A673 (cell line): ENCODE measurements at regions not wholly inside any gene's neighbourhood (a gene's known extent, or its start where the extent isn't known, plus 50 kb on each side); places are given as distances from the start of the nearest gene placed in this dataset.

ENCODE experiments used
- BruUV-seq: library from RNA; stranded (reverse); fragments of 400-500 nt; replicated peaks from 2 replicates; lab custom pipeline; 2021; lab: Mats Ljungman, UMichigan
- CTCF ChIA-PET: fragments of 300-600 bp; sonication (Branson Sonifier 250); formaldehyde crosslinking; loops from one replicate; lab custom pipeline; 2022; ENCODE audit warnings: antibody characterized with exemption; lab: Charles Lee
- POLR2A ChIA-PET: fragments of 300-600 bp; sonication (Branson Sonifier 250); formaldehyde crosslinking; loops from one replicate; lab custom pipeline; 2022; ENCODE audit warnings: antibody characterized with exemption; ENCODE audit not compliant: low non-redundant PET; lab: Charles Lee
- DNase-seq: peaks from one replicate; pipeline ENCODE4 v3.0.0-alpha.2; 2015; ENCODE audit warnings: low spot score
- H3K27ac ChIP-seq: fragments of 200-600 bp; sonication (generic); 2 replicates; pipeline ENCODE4 v1.5.1; 2016; ENCODE audit warnings: mixed run types, low read depth, mild to moderate bottlenecking, mixed read lengths, antibody characterized with exemption, low read length; ENCODE audit not compliant: poor library complexity, severe bottlenecking
- H3K27me3 ChIP-seq: fragments of 200-600 bp; sonication (generic); replicated peaks from 2 replicates; pipeline ENCODE4 v1.6.1; 2017; ENCODE audit warnings: mixed run types, low read depth, mild to moderate bottlenecking, mixed read lengths, antibody characterized with exemption, low read length; ENCODE audit not compliant: insufficient read depth, poor library complexity
- H3K36me3 ChIP-seq: fragments of 200-600 bp; sonication (generic); 2 replicates; pipeline ENCODE4 v1.6.1; 2016; ENCODE audit warnings: mixed run types, mild to moderate bottlenecking, mixed read lengths, antibody characterized with exemption, low read length; ENCODE audit not compliant: insufficient read depth, poor library complexity, severe bottlenecking
- H3K4me1 ChIP-seq: fragments of 200-600 bp; sonication (generic); 2 replicates; pipeline ENCODE4 v1.6.1; 2017; ENCODE audit warnings: mixed run types, mild to moderate bottlenecking, mixed read lengths, antibody characterized with exemption, low read length; ENCODE audit not compliant: insufficient read depth, poor library complexity, severe bottlenecking
- H3K4me3 ChIP-seq: fragments of 200-600 bp; sonication (generic); 2 replicates; pipeline ENCODE4 v1.5.1; 2016; ENCODE audit warnings: low read depth, mixed run types, mild to moderate bottlenecking, mixed read lengths, low read length; ENCODE audit not compliant: poor library complexity, severe bottlenecking
- H3K9me3 ChIP-seq: fragments of 200-600 bp; sonication (generic); 2 replicates; pipeline ENCODE4 v1.6.1; 2016; ENCODE audit warnings: mixed run types, low read depth, mild to moderate bottlenecking, mixed read lengths, antibody characterized with exemption, low read length; ENCODE audit not compliant: poor library complexity, severe bottlenecking
- EZH2 ChIP-seq: fragments of 200-600 bp; sonication (generic); IDR thresholded peaks from 2 replicates; pipeline ENCODE4 v1.6.1; 2017; ENCODE audit warnings: borderline replicate concordance, low read depth, mild to moderate bottlenecking, mixed read lengths, antibody characterized with exemption, low read length; ENCODE audit not compliant: poor library complexity, severe bottlenecking
- intact Hi-C: fragments of 100-400 bp; cut with micrococcal nuclease; formaldehyde crosslinking; loops from one replicate; pipeline ENCODE4 v1.10.0; 2022; ENCODE audit not compliant: unreplicated experiment
- TF ChIP-seq, protein P1 (sequence below): fragments of 300-800, 200-600 bp; sonication (generic); conservative IDR thresholded peaks from 2 replicates; pipeline ENCODE4 v1.5.1; 2017; ENCODE audit warnings: low read depth, mild to moderate bottlenecking, antibody characterized with exemption, low read length, moderate library complexity, mixed read lengths

DNA sequence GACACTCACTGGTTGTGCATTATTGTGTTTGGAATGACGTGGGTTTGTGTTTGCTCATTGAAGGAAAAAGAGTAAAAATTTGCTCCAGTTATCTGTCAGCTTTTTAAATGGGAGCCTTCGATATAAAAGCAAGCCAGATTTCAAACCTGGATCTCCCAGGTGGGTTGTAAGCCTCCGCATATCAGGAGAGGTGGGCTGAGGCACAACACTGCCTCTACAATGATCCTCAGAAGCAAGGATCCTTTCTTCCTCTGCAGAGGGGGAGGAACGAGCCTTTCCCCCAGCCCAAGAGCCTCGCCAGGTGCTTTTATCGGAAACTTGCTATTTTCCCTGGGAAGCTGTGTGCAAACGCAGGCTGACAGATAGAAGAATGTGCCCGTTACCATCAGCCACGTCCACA, 331.0 kb upstream of the MGMT start:
- intact Hi-C loops, result no loop called here
- Histone ChIP-seq H3K36me3 (no peaks in the 10 kb centered on the region), H3K4me3 (no peak overlapping the region), H3K9me3 (no peaks in the 10 kb centered on the region), H3K27ac (no peak overlapping the region), H3K4me1 (peaks cover 51% of the 10 kb centered on the region), H3K27me3 (no peaks in the 10 kb centered on the region)
- no TSS peak for BruUV-seq
- no peak for DNase-seq
- TF ChIP-seq EZH2, result no peak
- TF ChIP-seq, protein P1, sequence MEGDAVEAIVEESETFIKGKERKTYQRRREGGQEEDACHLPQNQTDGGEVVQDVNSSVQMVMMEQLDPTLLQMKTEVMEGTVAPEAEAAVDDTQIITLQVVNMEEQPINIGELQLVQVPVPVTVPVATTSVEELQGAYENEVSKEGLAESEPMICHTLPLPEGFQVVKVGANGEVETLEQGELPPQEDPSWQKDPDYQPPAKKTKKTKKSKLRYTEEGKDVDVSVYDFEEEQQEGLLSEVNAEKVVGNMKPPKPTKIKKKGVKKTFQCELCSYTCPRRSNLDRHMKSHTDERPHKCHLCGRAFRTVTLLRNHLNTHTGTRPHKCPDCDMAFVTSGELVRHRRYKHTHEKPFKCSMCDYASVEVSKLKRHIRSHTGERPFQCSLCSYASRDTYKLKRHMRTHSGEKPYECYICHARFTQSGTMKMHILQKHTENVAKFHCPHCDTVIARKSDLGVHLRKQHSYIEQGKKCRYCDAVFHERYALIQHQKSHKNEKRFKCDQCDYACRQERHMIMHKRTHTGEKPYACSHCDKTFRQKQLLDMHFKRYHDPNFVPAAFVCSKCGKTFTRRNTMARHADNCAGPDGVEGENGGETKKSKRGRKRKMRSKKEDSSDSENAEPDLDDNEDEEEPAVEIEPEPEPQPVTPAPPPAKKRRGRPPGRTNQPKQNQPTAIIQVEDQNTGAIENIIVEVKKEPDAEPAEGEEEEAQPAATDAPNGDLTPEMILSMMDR, result no peak
- CTCF ChIA-PET, result no interaction called here
- POLR2A ChIA-PET, result no interaction called here

DNA sequence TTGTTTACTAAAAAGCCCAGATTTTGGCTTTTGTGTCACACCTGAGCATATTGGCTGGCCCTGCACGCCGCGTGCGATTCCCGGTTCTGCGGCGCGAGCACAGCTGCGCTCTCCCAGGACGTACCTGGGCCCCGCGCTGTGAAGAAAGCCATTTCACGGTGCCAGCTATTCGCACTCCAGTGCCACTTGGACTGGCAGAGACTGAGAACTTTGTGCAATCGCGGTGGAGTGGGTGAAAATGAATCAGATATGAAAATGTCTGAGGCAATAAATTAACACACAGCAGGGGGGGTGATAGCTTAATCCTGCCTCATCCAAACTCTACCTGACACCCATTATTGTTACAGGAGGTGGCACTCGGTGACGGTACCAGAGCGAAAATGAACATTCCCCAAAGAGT, 330.1 kb upstream of the MGMT start:
- Histone ChIP-seq H3K27me3 (no peaks in the 10 kb centered on the region), H3K4me3 (no peak overlapping the region), H3K27ac (no peak overlapping the region), H3K36me3 (no peaks in the 10 kb centered on the region), H3K4me1 (peaks cover 59% of the 10 kb centered on the region), H3K9me3 (no peaks in the 10 kb centered on the region)
- ChIA-PET CTCF (no interaction called here), POLR2A (no interaction called here)
- no TSS peak for BruUV-seq
- no peak for DNase-seq
- intact Hi-C loops, result no loop called here
- TF ChIP-seq, protein P1, result no peak
- no peak for TF ChIP-seq EZH2

DNA sequence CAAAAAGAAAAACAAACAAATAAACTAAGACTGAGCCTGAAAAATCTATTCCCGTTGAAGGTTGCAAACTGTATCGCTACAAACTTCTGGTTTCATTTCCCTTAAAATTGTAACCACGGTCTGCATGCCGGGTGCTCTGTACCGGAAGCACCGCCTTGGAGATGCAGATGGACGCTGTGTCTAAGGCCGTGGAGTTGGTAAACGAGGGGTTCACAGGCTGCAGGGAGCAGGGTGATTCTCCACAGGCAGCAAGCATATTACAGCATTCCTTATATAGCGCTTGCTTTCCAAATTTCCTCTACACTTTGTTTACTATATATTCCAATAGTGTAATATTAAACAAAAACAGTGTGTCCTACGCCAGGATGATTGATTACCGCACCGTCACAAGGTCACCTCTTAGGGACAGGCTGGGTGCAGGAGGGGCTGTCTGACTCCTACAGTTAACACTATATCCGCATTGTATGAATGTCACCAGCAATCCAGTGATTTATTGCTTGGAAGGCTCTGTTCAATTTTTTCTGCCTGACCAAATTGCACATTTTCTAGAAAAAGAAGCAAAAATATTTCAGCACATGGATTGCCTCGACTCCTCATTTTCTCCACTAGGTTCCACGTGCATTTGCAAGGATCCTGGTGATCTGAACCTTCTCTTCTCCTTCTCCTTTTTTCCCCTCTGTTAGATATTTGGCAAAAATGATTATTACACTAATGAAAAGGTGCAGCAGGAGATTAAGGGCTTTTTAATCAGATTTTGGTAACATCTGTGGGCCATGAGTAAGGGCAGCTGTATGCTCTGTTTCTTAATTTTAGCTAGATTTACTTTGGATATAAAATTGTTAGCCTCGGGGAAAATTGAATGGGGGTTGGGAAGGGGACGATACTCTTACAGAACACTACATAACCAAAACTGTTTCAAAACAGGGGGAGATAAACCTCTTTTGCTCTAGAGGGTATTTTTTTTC, 325.8 kb upstream of the MGMT start:
- H3K4me3 ChIP-seq, result no peak overlapping the region
- TF ChIP-seq, protein P1, result no peak
- TF ChIP-seq EZH2, result no peak
- DNase-seq, result no peak
- peak overlapping the region; percentile 11 for H3K27ac ChIP-seq
- POLR2A ChIA-PET, result no interaction called here
- H3K36me3 ChIP-seq, result no peaks in the 10 kb centered on the region
- BruUV-seq, result no TSS peak
- H3K9me3 ChIP-seq, result no peaks in the 10 kb centered on the region
- intact Hi-C loops, result no loop called here
- CTCF ChIA-PET, result no interaction called here
- H3K4me1 ChIP-seq, result peaks cover 48% of the 10 kb centered on the region
- H3K27me3 ChIP-seq, result no peaks in the 10 kb centered on the region
